ENCODE measurements at regions not wholly inside any gene's neighbourhood (a gene's known extent, or its start where the extent isn't known, plus 50 kb on each side); places are given as distances from the start of the nearest gene placed in this dataset.
"Not testable (repeated sequence)": the region's sequence is repeated elsewhere in the genome, so short reads cannot be mapped to it uniquely, and the experiment has no call there.

DNA sequence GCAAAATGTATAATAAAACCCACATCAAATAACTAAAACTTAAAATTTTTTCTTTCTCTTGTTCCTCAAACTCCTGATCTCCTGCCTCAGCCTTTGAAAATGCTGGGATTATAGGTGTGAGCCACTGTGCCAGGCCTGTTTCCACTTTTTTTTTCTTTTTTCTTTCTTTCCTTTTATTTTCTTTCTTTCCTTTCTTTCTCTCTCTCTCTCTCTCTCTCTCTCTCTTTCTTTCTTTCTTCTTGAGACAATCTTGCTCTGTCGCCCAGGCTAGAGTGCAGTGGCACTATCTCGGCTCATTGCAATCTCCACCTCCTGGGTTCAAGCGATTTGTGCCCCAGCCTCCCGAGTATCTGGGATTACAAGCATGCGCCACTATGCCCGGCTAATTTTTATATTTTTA lies 164.6 kb downstream of the OR2B2 start:
- Mint-ChIP-seq H3K9me3 (ENCODE audit: low read depth) (no peaks in the 10 kb centered on the region), H3K27ac (no peak overlapping the region), H3K36me3 (ENCODE audit: insufficient read depth) (no peaks in the 10 kb centered on the region), H3K27me3 (peaks cover 17% of the 10 kb centered on the region), H3K4me1 (ENCODE audit: low read depth) (peaks cover 14% of the 10 kb centered on the region), H3K4me3 (ENCODE audit: low read depth) (no peak overlapping the region)
- TF ChIP-seq CTCF (IDR thresholded peaks at IDR 0.05; ENCODE audit: unreplicated experiment) = no peak
- no peak for DNase-seq (ENCODE audit: low spot score, unreplicated experiment)

- H3K27me3 Mint-ChIP-seq = peaks cover 17% of the 10 kb centered on the region
- not testable (repeated sequence) for H3K4me3 Mint-ChIP-seq (ENCODE audit: low read depth); DNase-seq (ENCODE audit: low spot score, unreplicated experiment); H3K36me3 Mint-ChIP-seq (ENCODE audit: insufficient read depth); H3K9me3 Mint-ChIP-seq (ENCODE audit: low read depth); H3K27ac Mint-ChIP-seq
- H3K4me1 Mint-ChIP-seq (ENCODE audit: low read depth) = peaks cover 13% of the 10 kb centered on the region
Measured at GRCh38 chr6:27746860-27747259, 165.3 kb downstream of the OR2B2 start.

DNA sequence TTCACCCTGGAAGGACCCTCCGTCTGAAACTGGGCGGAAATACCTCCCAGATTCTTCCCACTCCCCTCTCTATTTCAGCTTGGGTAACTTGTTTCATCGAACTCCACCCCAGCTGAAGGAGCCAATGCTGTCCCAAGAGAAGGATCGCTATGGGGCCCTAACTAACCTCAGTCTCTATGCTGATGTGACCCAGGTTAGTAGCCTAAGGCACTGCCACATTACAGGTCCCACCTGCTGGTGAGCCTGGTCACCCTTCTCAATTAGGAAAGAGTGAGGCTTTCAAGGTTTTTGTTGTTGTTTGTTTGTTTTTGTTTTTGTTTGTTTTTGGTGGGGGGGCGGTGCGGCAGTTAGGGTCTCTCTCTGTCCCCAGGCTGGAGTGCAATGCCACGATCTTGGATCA lies 168.4 kb downstream of the OR2B2 start:
- H3K9me3 Mint-ChIP-seq (ENCODE audit: low read depth) = no peaks in the 10 kb centered on the region
- no peak overlapping the region for H3K4me3 Mint-ChIP-seq (ENCODE audit: low read depth)
- H3K36me3 Mint-ChIP-seq (ENCODE audit: insufficient read depth) = no peaks in the 10 kb centered on the region
- no peak for TF ChIP-seq CTCF (IDR thresholded peaks at IDR 0.05; ENCODE audit: unreplicated experiment)
- H3K27me3 Mint-ChIP-seq = peaks cover 17% of the 10 kb centered on the region
- no peak for DNase-seq (ENCODE audit: low spot score, unreplicated experiment)
- H3K4me1 Mint-ChIP-seq (ENCODE audit: low read depth) = peaks cover 11% of the 10 kb centered on the region
- H3K27ac Mint-ChIP-seq = no peak overlapping the region

DNA sequence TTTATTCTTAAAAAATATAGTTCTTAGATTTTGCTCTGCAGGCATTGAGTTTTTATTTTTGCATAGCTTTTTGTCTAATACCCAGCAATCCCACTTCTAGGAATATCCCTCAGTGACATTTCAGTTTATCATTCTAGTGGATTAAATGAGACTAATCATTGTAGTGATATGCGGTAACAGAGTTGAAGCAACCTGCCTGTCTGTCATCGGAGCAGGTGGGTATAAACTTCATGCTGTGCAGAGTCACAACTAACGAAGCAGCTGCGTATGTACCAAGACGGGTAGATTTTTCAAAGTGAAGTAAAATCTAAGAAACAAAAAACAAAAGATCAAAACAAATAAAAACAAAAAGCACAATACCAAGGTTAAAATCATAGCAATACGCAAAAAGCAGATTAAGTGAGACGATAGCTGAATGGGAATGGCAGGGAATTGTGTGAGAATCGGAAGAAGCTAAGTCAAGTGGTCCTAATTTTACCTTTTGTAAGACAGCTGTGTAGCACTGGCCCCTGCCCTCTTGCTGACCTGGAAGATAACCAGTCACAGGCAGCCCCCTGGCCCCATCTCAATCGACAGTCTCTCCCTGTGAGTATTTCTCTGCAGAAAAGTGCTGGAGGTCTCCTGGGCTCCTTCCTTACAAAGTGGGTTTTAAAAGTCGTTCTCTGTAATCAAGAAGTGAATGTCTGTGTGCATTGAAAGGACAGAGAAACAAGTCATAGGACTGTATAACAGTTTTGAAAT lies 169.2 kb downstream of the OR2B2 start:
- peaks cover 11% of the 10 kb centered on the region for H3K4me1 Mint-ChIP-seq (ENCODE audit: low read depth)
- DNase-seq (ENCODE audit: low spot score, unreplicated experiment) = no peak
- peaks cover 13% of the 10 kb centered on the region for H3K27me3 Mint-ChIP-seq
- no peaks in the 10 kb centered on the region for H3K36me3 Mint-ChIP-seq (ENCODE audit: insufficient read depth)
- no peak overlapping the region for H3K4me3 Mint-ChIP-seq (ENCODE audit: low read depth)
- TF ChIP-seq CTCF (IDR thresholded peaks at IDR 0.05; ENCODE audit: unreplicated experiment) = no peak
- H3K27ac Mint-ChIP-seq = no peak overlapping the region
- H3K9me3 Mint-ChIP-seq (ENCODE audit: low read depth) = no peaks in the 10 kb centered on the region

GRCh38 chr6:27739902-27740301 lies 172.3 kb downstream of the OR2B2 start:
- not testable (repeated sequence) for H3K27me3 Mint-ChIP-seq; DNase-seq (ENCODE audit: low spot score, unreplicated experiment); H3K4me3 Mint-ChIP-seq (ENCODE audit: low read depth); H3K9me3 Mint-ChIP-seq (ENCODE audit: low read depth); H3K27ac Mint-ChIP-seq; H3K36me3 Mint-ChIP-seq (ENCODE audit: insufficient read depth)
- peaks cover 11% of the 10 kb centered on the region for H3K4me1 Mint-ChIP-seq (ENCODE audit: low read depth)

DNA sequence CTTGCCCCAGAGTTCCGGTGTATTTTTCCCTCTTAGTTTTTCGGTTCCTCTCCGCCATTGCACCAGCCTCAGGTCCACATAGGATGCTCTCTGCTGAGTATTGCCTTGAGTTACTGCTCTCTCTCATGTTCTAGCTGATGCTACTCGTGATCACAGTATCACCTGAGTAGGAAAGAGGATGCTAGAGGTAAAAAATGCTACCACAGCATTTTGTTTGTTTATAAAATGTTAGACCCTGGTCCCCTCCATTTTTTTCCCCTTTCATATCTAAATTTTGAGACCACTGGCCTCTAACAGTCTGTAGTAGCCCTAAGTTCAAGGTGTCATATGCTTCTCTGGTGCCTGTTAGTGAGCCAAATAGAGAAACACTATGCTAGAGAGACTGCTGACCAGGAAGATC lies 175.5 kb downstream of the OR2B2 start:
- H3K36me3 Mint-ChIP-seq (ENCODE audit: insufficient read depth) = no peaks in the 10 kb centered on the region
- no peak for TF ChIP-seq CTCF (IDR thresholded peaks at IDR 0.05; ENCODE audit: unreplicated experiment)
- no peak for DNase-seq (ENCODE audit: low spot score, unreplicated experiment)
- H3K4me3 Mint-ChIP-seq (ENCODE audit: low read depth) = no peak overlapping the region
- H3K27me3 Mint-ChIP-seq = peaks cover 2% of the 10 kb centered on the region
- H3K27ac Mint-ChIP-seq = no peak overlapping the region
- no peaks in the 10 kb centered on the region for H3K4me1 Mint-ChIP-seq (ENCODE audit: low read depth)
- peaks cover 3% of the 10 kb centered on the region for H3K9me3 Mint-ChIP-seq (ENCODE audit: low read depth)

Data from progenitor cell of endocrine pancreas (in vitro differentiated cells).